Lung (tissue), 11 donors: ENCODE measurements at regions not wholly inside any gene's neighbourhood (a gene's known extent, or its start where the extent isn't known, plus 50 kb on each side); places are given as distances from the start of the nearest gene placed in this dataset.

Experiments
- ATAC-seq: fragments of 200-7000 bp; cut with Tn5 transposase; one replicate; pipeline ENCODE4 v1.9.1; 2020; ENCODE audit warnings: moderate number of reproducible peaks; ENCODE audit not compliant: insufficient read depth, low FRiP score
- DNase-seq, 3 donors: peaks; one replicate each; pipeline ENCODE4 v3.0.0-alpha.2; 2013 to 2017
- H3K27ac ChIP-seq, 2 donors: one replicate each; pipeline ENCODE4 v1.5.1; 2013; ENCODE audit warnings: mild to moderate bottlenecking in 2 of 2, moderate library complexity in 2 of 2, control low read depth in 1 of 2, inconsistent platforms in 1 of 2, low read depth in 1 of 2, low read length in 1 of 2
- H3K27me3 ChIP-seq, 3 donors: one replicate each; pipeline ENCODE4 v1.5.1; 2013; ENCODE audit warnings: low read length in 2 of 3; ENCODE audit not compliant: control insufficient read depth in 3 of 3, insufficient read depth in 3 of 3
- H3K36me3 ChIP-seq, 4 donors: one replicate each; pipeline ENCODE4 v1.5.1; 2013; ENCODE audit warnings: low read length in 4 of 4, mild to moderate bottlenecking in 1 of 4, moderate library complexity in 1 of 4; ENCODE audit not compliant: control insufficient read depth in 4 of 4, insufficient read depth in 4 of 4
- H3K4me1 ChIP-seq, 5 donors: one replicate each; pipeline ENCODE4 v1.5.1; 2013; ENCODE audit warnings: low read length in 5 of 5, mild to moderate bottlenecking in 2 of 5, moderate library complexity in 1 of 5; ENCODE audit not compliant: control insufficient read depth in 5 of 5, insufficient read depth in 5 of 5
- H3K4me3 ChIP-seq: one replicate; pipeline ENCODE4 v1.5.1; 2013; ENCODE audit warnings: mild to moderate bottlenecking, control low read depth, moderate library complexity
- H3K9ac ChIP-seq, 2 donors: one replicate each; pipeline ENCODE4 v1.5.1; 2013; ENCODE audit warnings: low read length in 2 of 2, control low read depth in 1 of 2; ENCODE audit not compliant: insufficient read depth in 1 of 2
- H3K9me3 ChIP-seq, 4 donors: one replicate each; pipeline ENCODE4 v1.5.1; 2013; ENCODE audit warnings: low read length in 3 of 4, mild to moderate bottlenecking in 1 of 4, moderate library complexity in 1 of 4; ENCODE audit not compliant: control insufficient read depth in 4 of 4, insufficient read depth in 3 of 4
- WGBS, 2 donors: extraction: QIAGEN DNeasy Blood & Tissue Kit; methylation state at CpG; one replicate each; pipeline ENCODE4 v1.1.7; 2013; 5-methylcytosine and 5-hydroxymethylcytosine counted together
- TF ChIP-seq, protein P1 (sequence below): IDR thresholded peaks from 2 replicates; pipeline ENCODE4 v1.5.1; 2012; ENCODE audit warnings: mild to moderate bottlenecking; ENCODE audit errors: control extremely low read depth, extremely low read depth
- donor health status: control.
- donor health status: control.
- donor health status: Bipolar disorder and iron deficiency.
- donor health status: healthy.
- donor health status: DM: yes; HTN: yes; CAD: no.

DNA sequence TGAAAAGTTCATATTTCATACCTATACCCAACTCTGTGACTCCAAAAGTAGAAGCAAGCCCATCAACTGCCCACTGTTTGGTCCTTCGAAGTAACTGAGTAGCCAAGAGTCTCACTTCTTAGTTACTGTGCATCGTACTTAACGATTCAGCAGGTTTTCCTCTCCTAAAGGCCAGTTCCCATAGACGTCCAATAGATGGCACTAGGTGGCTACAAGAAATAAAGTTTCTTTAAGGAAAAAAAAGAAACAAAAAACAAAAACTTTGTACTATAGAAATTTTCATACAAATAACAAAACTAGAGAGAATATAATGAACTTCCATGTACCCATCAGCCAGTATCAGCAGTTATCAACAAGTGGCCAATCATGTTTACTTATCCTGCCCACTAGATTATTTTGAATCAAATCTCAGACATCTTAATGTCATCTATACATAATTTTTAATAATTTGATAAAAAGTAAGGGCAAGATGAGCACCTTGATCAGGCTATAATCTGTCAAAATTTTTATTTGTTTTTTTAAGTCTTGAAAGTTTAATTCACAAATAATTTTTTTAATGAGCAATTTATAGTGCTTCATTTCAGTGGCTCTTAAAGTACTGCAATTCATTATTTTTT, 63.8 kb upstream of the ACP3 start:
- peak; percentile 24 to 83 (median 81) for DNase-seq
- H3K9me3 ChIP-seq: no peaks in the 10 kb centered on the region

DNA sequence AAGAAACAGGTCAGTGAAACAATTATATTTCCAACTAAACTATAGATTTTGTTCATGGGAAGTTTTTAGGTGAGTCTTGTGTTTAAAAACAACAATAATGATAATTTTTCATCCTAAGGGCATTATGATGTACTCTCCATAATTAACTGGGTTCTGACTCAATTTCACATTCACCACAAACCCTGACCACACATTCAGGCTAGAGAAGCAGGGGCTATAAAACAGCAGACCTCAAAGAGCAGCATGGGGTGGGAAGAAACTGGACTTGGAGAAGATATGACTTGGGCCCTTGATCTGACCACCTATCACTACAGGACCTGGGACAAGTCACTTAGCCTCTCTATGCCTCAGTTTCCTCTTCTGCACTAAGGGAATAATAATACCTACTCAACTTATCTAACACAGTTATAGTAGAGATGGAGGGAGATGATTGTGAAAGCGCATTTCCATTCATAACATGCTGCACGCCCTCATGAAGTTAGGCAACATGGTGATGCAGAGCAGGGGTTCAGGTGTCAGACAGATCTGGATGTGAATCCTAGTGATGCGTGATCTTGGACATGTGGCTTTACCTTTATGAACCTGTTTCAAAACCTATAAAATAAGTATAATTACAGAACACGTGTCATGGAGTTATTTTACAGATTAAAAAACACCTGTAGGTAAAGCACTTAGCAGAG, 63.0 kb upstream of the ACP3 start:
- Histone ChIP-seq H3K4me1 (peaks cover 0 to 13% (median 0%) of the 10 kb centered on the region in 5 donors), H3K9me3 (no peaks in the 10 kb centered on the region), H3K4me3 (no peak overlapping the region), H3K27ac (no peak overlapping the region), H3K36me3 (no peaks in the 10 kb centered on the region), H3K9ac (no peak overlapping the region), H3K27me3 (no peaks in the 10 kb centered on the region)
- no peak for ATAC-seq
- WGBS, 2 donors: 73 to 76% methylated on average over 4 of the region's 4 CpGs
- TF ChIP-seq, protein P1, sequence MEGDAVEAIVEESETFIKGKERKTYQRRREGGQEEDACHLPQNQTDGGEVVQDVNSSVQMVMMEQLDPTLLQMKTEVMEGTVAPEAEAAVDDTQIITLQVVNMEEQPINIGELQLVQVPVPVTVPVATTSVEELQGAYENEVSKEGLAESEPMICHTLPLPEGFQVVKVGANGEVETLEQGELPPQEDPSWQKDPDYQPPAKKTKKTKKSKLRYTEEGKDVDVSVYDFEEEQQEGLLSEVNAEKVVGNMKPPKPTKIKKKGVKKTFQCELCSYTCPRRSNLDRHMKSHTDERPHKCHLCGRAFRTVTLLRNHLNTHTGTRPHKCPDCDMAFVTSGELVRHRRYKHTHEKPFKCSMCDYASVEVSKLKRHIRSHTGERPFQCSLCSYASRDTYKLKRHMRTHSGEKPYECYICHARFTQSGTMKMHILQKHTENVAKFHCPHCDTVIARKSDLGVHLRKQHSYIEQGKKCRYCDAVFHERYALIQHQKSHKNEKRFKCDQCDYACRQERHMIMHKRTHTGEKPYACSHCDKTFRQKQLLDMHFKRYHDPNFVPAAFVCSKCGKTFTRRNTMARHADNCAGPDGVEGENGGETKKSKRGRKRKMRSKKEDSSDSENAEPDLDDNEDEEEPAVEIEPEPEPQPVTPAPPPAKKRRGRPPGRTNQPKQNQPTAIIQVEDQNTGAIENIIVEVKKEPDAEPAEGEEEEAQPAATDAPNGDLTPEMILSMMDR: no peak
- DNase-seq: no peak

More for the DNA sequence above, 63.8 kb upstream of the ACP3 start:
- Histone ChIP-seq H3K4me3 (no peak overlapping the region), H3K27me3 (no peaks in the 10 kb centered on the region), H3K27ac (no peak overlapping the region), H3K36me3 (no peaks in the 10 kb centered on the region), H3K9ac (no peak overlapping the region), H3K4me1 (peaks cover 0 to 13% (median 0%) of the 10 kb centered on the region in 5 donors)
- no peak for ATAC-seq
- TF ChIP-seq, protein P1: peak; percentile 45
- WGBS, 2 donors: 4 to 6% methylated on average over 4 of the region's 4 CpGs

DNA sequence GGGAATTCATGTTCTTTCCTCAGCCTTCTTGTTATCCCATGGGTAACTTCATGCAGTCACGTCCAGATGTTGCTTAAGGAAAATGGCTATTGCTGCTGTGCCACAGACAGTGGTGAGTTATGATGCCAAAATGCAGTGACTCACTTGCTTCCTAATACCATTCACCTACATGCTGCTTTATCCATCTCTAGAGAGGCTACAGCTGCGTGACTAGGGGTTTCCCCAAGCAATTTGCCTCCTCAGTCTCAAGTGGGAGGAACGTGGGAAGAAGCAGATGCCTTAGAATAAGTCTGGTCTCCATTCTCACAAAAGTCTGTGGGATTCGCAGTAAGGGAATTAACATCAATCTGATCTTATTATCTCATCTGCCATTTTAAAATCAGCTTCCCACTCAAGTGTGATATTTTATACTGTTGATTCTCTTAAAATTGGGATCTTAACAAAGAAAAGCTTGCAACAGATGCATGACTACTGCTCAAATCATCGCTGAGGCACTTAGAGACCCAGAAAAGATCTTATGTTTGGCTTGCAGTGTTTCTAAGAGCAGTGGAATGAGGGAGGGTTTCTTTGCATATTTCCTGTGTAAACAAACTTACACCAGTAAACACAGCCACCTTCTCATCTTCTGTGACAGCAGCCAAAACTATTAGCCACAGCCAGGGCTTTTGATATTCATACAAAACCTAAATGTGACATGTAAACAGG, 62.0 kb upstream of the ACP3 start:
- peak in 2 of 3 donors; percentile 43 to 46 for DNase-seq
- no peaks in the 10 kb centered on the region for H3K9me3 ChIP-seq
- TF ChIP-seq, protein P1: no peak
- H3K27ac ChIP-seq: no peak overlapping the region
- H3K27me3 ChIP-seq: no peaks in the 10 kb centered on the region
- peak; percentile 16 for ATAC-seq
- H3K4me3 ChIP-seq: no peak overlapping the region
- 56 to 67% methylated on average over 5 of the region's 5 CpGs for WGBS, 2 donors
- H3K4me1 ChIP-seq: peaks cover 0 to 13% (median 0%) of the 10 kb centered on the region in 5 donors
- H3K9ac ChIP-seq: no peak overlapping the region
- no peaks in the 10 kb centered on the region for H3K36me3 ChIP-seq
